ENCODE measurements at regions not wholly inside any gene's neighbourhood (a gene's known extent, or its start where the extent isn't known, plus 50 kb on each side); places are given as distances from the start of the nearest gene placed in this dataset.

DNA sequence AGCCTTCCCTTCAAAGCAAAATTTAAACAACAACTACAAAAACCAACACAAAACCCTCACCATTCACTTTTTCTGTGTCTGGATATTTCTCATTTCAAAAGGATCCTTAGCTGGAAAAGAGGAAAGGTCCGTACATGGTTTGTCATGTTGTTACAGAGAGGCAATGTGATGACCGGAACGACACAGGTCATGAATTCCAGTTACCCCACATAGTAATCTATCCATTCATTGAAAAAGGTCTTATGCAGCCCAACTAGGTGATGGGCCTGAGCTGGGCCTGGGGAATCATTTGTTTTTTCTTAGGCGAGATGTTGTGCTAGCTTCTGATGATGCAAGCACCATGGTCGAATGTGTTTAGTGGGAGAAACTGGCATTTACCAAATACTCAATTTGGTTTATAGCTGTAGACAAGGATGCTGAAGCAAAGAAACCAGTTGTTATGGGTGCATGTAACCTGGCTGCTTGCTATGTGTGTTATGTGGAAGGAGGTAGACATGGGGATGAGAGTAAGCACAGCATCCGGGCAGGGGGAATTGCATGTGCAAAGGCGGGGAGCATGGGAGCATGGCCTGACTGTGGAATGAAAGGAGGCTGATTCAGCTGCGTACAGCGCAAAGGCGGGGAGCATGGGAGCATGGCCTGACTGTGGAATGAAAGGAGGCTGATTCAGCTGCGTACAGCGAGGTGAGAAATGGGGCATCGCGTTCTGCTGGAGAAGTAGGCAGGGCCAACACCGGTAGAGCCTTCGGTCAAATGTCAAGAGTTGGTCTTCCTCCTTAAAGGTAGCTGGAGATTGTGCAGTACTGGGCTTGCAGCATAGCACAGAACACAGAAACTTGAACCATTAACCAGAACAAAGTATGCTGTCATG lies 269.7 kb upstream of the MAF start:
- no peak for DNase-seq (ENCODE audit: low spot score)
- intact Hi-C loops (cut with DNase I): no loop called here

DNA sequence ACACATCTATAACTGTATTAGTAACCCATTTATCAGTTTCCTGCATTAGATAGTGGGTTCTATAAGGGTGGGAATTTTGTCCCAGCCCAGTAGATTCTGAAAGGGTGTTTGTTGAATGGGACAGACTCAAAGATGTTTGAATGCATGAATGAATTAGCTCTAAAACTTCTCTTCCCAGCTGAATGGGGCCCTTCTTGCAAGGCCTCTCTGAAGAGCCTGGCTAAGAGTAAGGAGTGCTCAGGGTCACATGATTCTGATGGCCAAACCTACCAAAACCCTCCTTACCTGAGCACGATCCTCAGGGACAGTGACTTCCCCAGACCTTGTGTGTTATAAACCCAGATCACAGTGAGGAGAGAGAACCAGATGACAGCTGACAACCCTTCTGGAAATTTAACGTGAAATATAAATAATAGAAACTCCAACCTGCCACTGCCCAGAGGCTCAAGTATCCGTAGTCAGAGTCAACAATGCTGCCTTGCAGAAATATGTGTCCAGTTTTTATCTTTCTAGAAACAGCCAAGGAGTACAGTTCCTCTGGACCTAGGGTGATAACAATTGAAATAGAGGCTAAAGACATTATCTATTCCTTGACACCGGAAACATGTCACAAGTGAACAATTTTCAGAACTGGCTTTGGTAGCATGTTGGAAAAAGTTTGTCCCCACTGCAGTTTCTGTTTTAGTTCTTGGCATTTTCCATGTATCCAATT lies 268.9 kb upstream of the MAF start:
- no peak for DNase-seq (ENCODE audit: low spot score)
- intact Hi-C loops (cut with DNase I): no loop called here

DNA sequence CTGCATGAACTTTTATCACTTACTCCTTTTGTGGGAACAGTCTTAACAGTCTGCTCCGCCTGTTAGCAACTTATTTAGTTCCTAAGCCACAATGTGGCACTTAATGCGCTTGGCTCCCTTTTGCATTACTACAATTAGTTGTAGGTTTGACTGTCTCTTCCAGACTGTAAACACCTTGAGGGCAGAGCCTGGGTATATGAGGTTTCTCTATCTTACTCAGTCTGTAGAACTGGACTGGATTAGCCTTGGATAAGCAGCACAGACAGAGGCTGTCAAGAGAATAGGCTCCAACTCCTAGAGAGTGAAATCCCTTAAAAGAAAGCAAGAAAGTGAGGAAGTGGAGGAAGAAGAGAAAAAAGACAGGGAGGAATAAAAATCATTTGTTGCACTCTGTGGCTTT lies 268.3 kb upstream of the MAF start:
- no peak for DNase-seq (ENCODE audit: low spot score)
- intact Hi-C loops (cut with DNase I): no loop called here

DNA sequence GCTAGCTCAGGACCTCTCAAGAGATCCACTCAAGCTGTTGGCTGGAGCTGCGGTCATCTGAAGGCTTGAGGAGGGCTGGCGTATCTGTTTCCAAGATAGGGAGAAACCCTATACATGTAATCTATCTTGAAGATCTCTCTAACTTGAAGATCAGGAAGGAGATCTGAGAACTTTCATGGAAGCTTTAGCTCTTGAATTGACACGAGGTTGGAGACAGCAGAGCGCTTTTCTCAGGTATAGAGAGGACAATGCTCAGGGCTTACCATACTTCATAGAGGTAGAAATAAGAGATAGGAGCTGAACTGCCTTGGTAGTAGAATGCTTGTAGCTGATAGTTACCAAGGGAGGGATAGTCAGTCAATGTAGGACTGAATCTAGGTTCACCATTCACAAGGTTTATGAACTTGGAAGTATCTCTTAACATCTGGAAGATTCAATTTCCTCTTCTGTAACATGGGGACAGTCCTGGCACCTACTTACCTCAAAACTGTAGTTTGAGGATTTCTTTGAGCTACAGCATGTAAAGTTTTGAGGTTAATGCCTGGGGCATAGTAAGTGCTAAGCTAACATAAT lies 267.0 kb upstream of the MAF start:
- no peak for DNase-seq (ENCODE audit: low spot score)
- intact Hi-C loops (cut with DNase I): no loop called here

DNA sequence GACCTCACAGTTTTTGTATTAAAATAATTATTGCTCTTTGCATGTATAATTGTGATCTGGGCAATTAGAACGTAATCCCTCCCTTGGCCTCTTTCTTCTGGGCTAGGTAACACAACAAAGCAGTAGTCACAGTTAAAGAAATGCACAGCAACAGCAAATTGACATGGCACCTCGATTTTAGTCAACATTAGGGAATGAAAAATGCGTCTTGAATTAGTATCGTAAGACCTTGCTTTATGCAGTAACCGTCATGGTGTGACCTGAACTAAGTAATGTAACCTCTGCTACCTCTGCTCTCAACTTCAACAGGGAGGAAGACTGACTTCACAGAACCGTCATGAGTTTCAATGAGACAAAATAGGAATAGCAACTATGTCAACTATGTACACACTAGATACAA lies 265.4 kb upstream of the MAF start:
- intact Hi-C loops (cut with DNase I): no loop called here
- DNase-seq (ENCODE audit: low spot score): no peak

DNA sequence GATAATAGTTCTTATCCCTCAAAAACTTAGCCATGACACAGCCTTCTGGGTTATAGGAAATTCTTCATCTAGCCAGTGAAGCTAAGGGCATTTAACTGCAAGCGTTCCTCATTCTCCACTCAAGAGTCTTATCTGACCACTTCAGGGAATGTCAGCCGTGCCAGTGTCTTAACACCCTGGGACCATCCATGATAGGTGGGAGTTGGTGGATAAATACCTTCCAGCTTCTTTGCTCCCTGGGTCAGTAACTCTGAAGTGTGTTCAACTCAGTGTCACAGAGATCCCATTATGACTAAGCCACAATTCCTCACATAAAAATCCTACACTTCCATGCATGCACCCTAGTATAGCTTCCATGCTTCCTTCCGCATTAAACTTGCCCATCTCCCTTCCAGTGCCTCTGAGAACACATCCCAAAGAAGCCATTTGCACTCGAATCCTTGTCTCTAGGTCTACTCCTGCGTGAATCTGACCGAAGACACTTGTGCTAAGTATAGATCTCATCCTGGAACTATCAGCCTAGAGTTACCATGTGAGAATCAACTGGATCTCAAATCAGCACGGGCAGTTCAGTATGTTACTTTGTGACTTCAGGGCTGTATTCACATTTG lies 264.3 kb upstream of the MAF start:
- intact Hi-C loops (cut with DNase I): no loop called here
- DNase-seq (ENCODE audit: low spot score): no peak

GRCh38 chr16:79864032-79864780 lies 263.7 kb upstream of the MAF start:
- intact Hi-C loops (cut with DNase I): no loop called here
- DNase-seq (ENCODE audit: low spot score): no peak

- intact Hi-C loops (cut with DNase I): no loop called here
- no peak for DNase-seq (ENCODE audit: low spot score)
Observed at GRCh38 chr16:79863128-79864031, 262.8 kb upstream of the MAF start.

DNA sequence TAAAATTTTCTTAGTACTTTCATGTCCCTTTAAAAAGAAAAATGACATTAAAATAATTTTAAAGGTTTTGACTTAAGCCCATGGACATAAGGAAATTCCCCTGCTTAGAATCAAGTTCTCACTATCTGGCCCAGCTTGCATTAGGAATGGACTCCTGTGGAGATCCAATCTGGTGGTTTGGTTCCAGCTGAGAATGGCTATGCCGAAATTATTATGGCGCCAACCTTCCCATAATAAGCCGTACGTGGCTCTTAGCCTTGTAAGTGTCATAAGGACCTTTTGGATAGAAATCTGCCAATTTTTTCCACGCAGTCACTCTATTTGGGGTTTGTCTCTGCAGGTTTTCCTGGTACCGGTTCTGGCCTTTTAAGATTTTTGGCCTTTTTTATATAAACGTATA lies 262.1 kb upstream of the MAF start:
- intact Hi-C loops (cut with DNase I): no loop called here
- DNase-seq (ENCODE audit: low spot score): no peak

DNA sequence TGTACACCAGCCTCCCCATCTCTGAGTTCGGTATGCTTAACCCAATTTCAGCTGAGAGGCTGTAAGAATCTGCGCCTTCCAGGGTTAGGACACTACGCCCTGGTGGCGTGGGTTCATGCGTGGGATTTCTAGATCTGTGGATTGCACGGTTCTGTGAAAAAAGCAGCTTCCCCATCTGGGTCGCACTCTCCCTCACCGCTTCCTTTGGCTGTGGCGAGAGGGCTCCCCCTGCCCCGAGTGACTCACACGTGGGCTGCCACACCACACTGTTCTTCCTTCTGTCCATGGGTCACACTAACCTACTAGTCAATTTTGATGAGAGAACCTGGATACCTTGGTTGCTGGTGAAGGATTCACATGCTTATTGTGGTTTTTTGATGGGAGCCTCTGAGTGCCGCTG lies 256.0 kb upstream of the MAF start:
- no peak for DNase-seq (ENCODE audit: low spot score)
- intact Hi-C loops (cut with DNase I): no loop called here

- intact Hi-C loops (cut with DNase I): no loop called here
- DNase-seq (ENCODE audit: low spot score): no peak
Observed at GRCh38 chr16:79850348-79850747, 249.8 kb upstream of the MAF start.

GRCh38 chr16:79849119-79849518 lies 248.6 kb upstream of the MAF start:
- no peak for DNase-seq (ENCODE audit: low spot score)
- intact Hi-C loops (cut with DNase I): no loop called here

DNA sequence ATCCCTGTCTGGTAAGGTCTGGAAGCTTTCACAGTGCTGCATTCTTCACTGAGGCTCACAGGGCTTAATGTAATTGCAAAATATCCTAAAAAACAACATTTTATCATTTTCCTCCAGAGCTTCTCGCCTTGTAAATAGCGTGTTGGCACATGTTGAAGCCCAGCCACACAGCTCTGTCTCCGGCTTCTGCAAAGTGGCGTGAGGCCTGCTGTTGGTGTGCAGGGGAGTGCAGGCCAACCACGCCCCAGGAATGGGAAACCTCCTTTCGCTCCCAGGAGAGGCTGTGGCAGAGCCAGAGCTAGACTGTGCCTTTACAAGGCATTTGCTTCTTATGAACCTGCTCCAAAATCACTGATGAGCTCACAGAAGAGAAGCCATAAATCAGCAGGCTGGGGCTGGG lies 248.2 kb upstream of the MAF start:
- intact Hi-C loops (cut with DNase I): no loop called here
- DNase-seq (ENCODE audit: low spot score): no peak

GRCh38 chr16:79847569-79847968 lies 247.0 kb upstream of the MAF start:
- DNase-seq (ENCODE audit: low spot score): no peak
- intact Hi-C loops (cut with DNase I): no loop called here

GRCh38 chr16:79847101-79847500 lies 246.6 kb upstream of the MAF start:
- DNase-seq (ENCODE audit: low spot score): no peak
- intact Hi-C loops (cut with DNase I): no loop called here

- no peak for DNase-seq (ENCODE audit: low spot score)
- intact Hi-C loops (cut with DNase I): no loop called here
Observed at GRCh38 chr16:79845734-79846135, 245.2 kb upstream of the MAF start.

GRCh38 chr16:79845033-79845733 lies 244.6 kb upstream of the MAF start:
- intact Hi-C loops (cut with DNase I): no loop called here
- no peak for DNase-seq (ENCODE audit: low spot score)

DNA sequence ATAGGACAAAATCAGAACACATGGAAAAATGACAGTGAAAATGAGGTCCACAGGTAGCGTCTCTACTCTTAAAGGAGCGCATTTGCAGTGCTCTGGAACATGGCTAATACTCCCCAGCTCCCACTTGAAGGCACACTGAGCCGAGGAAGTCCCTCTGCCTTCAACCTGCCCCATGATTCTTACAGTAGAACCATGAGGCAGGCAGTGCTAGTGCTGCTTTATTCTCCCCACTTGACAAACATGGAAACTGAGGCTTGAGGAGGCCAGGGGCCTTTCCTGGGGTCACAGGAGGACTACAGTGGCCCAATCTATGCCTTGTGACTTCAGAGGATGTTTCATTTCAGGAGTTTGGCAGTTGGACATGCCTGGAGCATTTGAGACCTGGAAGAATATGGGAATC lies 244.1 kb upstream of the MAF start:
- DNase-seq (ENCODE audit: low spot score): no peak
- intact Hi-C loops (cut with DNase I): no loop called here

All from cardiac septum (tissue), 1 donor.